GM18505 (cell line): ENCODE measurements at regions not wholly inside any gene's neighbourhood (a gene's known extent, or its start where the extent isn't known, plus 50 kb on each side); places are given as distances from the start of the nearest gene placed in this dataset.
"Not testable (repeated sequence)": the region's sequence is repeated elsewhere in the genome, so short reads cannot be mapped to it uniquely, and the experiment has no call there.

Experiments used
- ATAC-seq: cut with Tn5 transposase; IDR thresholded peaks from one replicate; pipeline ENCODE4 v1.9.1; 2021; ENCODE audit not compliant: unreplicated experiment
- POLR2A ChIP-seq: IDR thresholded peaks from 4 replicates; pipeline ENCODE4 v1.6.1; 2011; ENCODE audit warnings: borderline replicate concordance; ENCODE audit not compliant: insufficient read depth, insufficient read length; ENCODE audit errors: extremely low read depth

GRCh38 chr1:181308098-181308497 is 175.2 kb upstream of the CACNA1E start:
- TF ChIP-seq POLR2A = no peak
- no peak for ATAC-seq

DNA sequence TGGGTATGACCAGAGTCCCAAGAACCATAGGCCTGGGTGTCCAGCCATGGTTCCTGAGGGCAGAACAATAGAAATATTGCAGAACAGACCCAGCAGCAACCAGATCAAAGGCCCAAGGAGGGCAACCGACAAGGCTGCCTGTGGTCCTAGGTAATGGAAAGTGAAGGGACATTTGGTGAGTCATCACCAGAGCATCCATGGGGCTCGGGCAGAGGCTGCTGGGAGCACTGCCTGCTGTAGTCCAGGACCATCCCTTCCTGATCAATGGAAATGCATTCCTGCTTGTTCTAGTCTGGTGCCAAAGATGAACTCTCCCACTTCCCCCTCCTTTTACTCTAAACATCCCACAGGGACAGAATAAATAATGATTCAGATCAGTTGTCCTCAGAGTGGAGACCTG is 172.8 kb upstream of the CACNA1E start:
- no peak for ATAC-seq
- no peak for TF ChIP-seq POLR2A

GRCh38 chr1:181312946-181313345 is 170.4 kb upstream of the CACNA1E start:
- ATAC-seq = no peak
- TF ChIP-seq POLR2A = no peak

GRCh38 chr1:181313466-181313865 is 169.9 kb upstream of the CACNA1E start:
- no peak for TF ChIP-seq POLR2A
- ATAC-seq = no peak

DNA sequence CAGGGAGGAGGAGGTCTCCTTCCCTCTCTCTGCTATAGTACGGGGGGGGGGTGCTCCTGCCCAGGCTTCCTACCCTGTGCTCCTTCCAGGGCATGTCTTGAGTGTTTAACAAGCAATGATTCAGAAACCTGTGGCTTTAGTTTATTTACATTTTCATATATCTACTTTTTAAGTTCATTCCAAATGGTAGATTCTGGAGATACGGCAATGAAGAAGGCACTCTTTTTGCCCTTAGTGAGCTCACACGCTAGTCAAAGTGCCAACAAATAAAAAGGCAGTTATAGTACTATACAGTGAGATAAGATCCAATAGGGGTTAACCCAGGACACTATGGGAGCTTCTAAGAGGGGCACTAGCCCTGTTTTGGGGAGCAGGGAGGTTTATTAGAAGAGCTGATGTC is 169.3 kb upstream of the CACNA1E start:
- ATAC-seq = no peak
- TF ChIP-seq POLR2A = no peak

DNA sequence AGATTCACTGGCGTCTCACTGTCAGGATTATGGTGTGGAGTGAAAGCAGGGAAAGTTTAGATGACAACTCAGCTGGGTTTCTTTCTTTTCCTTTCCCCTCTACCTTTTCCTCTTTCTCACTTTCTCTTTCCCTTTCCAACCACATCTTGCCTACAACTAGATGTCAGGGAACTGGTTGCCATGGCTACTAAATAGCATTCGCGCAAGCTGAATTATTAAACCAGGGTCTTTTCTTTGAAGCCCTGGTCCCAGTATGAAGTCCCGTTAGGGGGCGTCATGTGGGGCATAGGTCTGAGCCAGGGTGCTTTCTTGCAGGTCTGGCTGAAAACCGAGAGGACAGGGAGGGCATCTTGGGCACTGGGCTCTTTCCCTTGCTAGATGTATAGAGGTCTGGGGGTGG is 168.4 kb upstream of the CACNA1E start:
- TF ChIP-seq POLR2A = no peak
- no peak for ATAC-seq

GRCh38 chr1:181317261-181317930 is 165.9 kb upstream of the CACNA1E start:
- ATAC-seq = no peak
- no peak for TF ChIP-seq POLR2A

DNA sequence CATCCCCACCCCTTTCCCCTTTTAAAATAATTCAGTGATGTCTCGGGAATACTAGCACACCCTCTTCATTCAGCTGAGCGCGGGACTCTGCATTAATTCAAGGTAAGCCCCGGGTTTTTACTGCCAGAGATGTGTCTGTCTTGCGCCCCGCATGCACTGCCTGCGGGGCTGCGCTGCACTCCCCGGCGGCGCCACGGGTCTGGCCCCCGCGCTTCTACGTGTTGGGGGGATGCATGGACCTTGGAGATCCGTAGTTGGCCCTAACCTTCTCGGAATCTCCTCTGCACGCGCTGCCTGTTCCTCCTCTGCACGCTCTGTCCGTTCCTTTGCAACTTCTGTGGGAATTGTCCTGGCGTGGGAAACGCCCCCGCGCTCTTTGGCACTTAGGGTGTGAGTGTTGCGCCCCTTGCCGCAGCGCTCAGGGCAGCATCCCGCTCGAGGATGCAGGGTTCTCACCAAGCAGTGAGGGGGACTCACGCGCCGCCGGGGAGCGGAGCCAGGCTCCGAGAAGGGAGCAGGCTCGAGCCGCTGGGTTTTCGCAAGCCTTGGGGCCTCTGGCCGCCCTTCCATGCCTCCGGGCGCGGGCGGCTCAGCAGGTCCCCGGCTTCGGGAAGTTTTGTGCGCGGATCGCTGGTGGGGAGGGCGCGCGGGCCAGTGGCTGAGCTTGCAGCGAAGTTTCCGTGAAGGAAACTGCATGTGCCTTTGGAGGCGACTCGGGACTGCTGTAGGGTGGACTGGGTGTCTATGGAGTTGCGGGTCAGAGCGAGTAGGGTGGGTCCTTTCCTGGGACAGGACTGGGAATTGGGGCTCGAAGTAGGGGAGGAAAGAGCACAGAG is 165.1 kb upstream of the CACNA1E start:
- no peak for TF ChIP-seq POLR2A
- ATAC-seq = no peak

DNA sequence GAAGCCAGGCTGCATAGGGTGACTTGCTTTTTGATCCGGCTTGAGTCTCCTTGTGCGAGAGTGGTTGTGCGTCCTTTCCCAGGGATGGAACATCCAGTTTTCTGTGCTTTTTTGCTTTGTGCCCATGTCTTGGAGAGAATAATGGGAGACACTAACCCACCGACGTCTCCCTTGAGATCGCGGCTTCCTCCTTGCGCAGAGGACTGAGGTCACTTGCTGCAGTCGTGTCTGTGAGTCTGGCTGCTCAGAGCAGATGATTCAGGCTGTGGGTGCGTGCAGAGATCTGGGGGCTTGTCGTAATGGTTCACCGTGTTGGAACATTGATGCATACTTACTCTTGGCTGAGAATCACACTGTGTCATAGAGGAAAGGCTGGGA is 164.5 kb upstream of the CACNA1E start:
- no peak for ATAC-seq
- TF ChIP-seq POLR2A = no peak

DNA sequence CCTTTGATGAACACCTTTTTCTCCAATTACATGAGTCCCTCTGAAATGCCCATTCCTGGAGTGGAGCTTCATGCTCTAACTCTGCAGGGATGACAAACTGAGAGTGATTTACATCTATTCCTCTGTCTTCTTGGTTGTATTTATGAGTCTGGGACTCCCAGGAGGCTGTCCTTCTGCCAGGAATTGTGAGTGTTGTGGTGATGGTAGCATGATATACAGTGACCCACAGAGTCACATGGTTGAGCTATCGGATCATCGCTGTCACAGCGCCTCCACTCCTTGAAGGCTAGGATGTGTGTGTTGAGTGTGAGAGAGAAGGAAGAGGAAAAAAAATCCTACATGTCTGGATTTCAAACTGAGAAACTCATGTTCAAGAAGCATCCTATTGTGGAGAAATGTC is 163.4 kb upstream of the CACNA1E start:
- ATAC-seq = no peak
- TF ChIP-seq POLR2A = no peak

- ATAC-seq = no peak
- no peak for TF ChIP-seq POLR2A
Observed at GRCh38 chr1:181324797-181325616, 158.3 kb upstream of the CACNA1E start.

DNA sequence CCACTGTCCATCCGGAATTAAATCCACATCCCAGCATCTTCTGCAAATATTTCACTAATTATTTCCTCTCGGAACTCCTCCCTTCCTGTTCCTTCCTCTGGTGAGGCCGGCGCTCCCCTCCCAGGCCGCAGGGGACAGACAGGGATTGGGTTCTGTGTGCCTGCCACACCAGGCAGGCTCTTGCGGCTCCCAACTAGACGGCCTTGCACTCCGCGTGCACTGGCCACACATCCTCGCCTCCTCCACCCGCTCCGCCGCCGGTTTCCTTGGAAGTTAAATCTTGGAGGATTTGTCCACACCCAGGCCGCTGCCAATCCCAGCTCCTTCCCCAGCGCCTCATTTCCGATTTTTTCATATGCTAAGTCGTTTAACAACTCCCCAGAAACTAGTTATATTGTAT is 157.6 kb upstream of the CACNA1E start:
- ATAC-seq = not testable (repeated sequence)

DNA sequence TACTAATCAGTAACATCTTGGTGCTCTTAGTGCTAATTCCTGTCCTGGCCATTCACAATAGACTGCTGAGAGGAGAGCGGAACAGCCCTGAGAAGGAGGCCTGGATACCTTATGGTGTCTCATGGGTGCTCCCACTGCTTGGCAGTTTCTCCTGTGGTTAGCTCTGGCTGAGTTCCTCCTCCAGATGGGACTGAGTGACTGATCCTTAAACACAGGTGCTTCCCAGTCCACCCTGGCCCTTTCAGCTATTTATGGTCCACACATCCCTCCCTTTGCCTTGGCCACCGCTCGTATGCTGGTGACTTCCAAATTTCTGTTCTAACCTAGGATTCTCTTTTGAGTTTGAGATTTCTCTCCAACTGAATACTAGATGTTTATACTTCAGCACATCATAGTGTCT is 157.0 kb upstream of the CACNA1E start:
- no peak for ATAC-seq
- TF ChIP-seq POLR2A = no peak

- ATAC-seq = no peak
Observed at GRCh38 chr1:181327796-181328195, 155.5 kb upstream of the CACNA1E start.

More at GRCh38 chr1:181327796-181328195, 155.5 kb upstream of the CACNA1E start:
- no peak for TF ChIP-seq POLR2A
